HG03196 (cell line): ENCODE measurements at regions not wholly inside any gene's neighbourhood (a gene's known extent, or its start where the extent isn't known, plus 50 kb on each side); places are given as distances from the start of the nearest gene placed in this dataset.

Experiments
- ATAC-seq: cut with Tn5 transposase; IDR thresholded peaks from one replicate; pipeline ENCODE4 v1.9.1; 2021; ENCODE audit not compliant: unreplicated experiment

DNA sequence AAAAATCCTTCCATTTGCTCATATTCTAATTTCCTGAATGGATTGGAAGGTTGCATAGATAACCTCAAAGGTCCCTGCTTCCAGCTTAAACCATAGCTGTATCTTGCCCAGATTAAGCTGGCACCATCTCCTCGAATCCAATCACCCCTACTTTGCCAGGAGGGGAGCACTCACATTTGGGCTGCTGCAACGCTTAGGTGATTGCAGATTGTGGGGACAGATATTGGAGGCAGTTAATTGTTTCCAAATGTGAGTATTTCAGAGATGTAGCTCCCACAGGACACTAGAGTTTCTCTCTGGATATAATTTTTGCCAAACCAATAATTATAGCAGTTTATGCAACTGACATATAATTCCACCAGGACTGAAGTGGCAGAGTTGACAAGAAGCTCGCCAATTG, 53.5 kb upstream of the ACSL1 start:
- no peak for ATAC-seq

- ATAC-seq, result no peak
Observed at GRCh38 chr4:184882276-184882675, 56.5 kb upstream of the ACSL1 start.

GRCh38 chr4:184883024-184883423, 57.3 kb upstream of the ACSL1 start:
- ATAC-seq, result no peak

DNA sequence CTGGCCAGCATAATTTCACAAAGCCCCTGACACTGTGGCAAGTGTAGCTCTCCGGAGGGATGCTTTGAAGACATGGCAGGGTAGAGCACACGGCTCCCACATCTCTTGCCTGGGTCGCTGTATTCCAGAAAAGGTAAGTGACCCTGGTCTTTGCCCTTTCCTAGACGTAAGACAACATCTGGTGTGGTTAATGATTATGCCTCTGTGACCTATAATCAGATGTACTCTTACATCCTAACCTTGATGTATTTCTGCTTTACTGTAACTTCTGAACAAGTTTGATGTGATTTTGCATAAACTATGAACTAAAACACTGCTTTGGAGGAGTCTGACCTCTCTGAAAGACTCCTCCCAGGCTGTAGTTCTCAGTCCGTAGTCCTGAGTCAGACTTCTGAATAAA, 59.1 kb upstream of the ACSL1 start:
- no peak for ATAC-seq

DNA sequence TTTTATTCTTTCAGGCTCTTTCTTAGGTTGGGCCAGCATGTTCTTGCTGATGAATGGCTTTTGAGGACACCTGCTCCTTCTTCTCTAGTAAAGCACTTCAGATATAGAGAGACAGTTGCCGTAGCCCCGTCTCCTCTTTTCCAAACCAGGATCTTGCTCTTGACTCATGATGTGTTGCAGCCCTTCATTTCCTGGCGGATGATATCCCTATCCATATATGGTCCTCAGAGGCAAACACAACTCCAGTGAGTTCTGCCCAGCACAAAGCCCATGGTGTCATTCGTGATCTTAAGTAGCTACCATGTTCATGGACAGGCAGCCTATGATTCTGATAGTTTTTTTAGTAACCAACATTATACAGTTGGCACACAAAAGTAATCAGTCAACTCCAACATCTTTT, 59.8 kb upstream of the ACSL1 start:
- ATAC-seq, result no peak

- ATAC-seq, result no peak
Observed at GRCh38 chr4:184887333-184887732, 61.6 kb upstream of the ACSL1 start.

GRCh38 chr4:184887947-184888346, 62.2 kb upstream of the ACSL1 start:
- no peak for ATAC-seq

DNA sequence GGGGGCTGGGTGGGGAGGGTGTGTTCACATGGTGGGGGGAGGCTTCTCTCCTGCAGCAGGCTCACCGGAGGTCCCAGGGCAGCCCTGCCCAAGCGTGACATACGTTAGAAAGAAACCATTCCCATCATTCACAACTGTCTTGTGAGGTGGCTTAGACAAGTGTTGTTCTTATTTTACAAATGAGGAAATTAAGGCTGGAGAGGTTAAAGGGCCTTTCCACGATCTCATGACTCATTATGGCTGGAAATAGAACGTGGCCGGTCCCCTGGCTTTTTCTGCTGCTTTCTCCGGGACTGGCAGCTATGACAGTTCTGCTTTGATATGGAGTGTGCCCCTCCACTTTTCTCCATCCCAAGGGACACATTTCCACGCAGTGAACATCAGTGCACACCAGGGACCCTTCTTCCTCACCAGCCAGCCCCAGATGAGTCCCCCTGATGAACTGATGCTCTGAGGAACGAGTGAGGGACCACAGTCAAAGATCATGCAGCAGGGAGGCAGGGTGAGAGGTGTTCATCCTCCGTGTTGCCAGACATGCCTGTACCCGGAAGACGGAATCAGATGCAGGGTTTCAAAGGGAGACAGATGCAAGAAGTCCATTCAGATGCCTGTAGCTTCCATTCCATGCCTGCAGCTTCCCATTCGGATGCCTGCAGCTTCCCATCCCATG, 64.0 kb upstream of the ACSL1 start:
- no peak for ATAC-seq

- ATAC-seq, result no peak
Observed at GRCh38 chr4:184890499-184890898, 64.7 kb upstream of the ACSL1 start.

DNA sequence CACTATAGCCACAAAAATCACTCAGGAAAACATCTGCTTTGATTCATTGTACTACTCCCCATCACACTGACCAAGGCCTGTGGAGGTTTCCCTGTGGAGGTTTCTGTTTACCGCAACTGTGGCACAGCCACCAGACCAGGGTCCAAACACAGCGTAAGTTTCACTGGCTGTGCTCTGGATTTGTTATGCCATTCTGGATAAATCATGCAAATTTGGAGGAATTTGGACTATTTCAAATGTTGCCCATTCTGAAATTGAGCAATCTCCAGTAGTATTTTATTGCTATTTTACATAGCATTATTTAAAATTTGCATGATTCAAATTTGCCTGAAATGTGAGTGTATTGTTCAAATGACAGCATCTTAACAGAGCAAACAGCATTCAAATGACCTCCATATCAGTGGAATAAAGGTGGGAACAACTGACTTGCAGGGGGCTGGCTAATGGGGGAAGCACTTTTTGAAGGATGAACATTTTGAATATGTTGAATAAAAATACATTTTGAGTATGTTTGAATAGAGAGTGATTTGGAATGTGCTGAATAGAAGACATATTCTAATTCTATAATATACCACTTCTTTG, 66.1 kb upstream of the ACSL1 start:
- no peak for ATAC-seq

DNA sequence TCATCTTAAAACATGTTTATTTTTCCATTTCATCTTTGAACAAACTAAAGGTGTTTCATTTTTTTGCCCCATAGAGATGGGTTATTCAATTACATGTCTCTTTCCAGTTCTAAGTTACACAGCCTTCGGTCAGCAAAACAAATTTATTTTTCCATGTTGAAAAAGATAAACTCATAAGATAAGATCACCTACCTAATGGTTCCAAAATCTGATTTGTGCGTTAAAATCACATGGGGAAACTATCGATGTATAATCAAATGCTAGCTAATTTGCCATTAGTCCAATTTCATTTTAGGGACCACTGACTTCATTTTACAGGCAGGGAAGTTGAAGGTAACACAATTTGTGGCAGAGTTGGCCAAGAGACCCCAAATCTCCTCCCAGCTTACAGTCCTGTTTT, 67.2 kb upstream of the ACSL1 start:
- ATAC-seq, result no peak

GRCh38 chr4:184893801-184894571, 68.2 kb upstream of the ACSL1 start:
- ATAC-seq, result no peak

DNA sequence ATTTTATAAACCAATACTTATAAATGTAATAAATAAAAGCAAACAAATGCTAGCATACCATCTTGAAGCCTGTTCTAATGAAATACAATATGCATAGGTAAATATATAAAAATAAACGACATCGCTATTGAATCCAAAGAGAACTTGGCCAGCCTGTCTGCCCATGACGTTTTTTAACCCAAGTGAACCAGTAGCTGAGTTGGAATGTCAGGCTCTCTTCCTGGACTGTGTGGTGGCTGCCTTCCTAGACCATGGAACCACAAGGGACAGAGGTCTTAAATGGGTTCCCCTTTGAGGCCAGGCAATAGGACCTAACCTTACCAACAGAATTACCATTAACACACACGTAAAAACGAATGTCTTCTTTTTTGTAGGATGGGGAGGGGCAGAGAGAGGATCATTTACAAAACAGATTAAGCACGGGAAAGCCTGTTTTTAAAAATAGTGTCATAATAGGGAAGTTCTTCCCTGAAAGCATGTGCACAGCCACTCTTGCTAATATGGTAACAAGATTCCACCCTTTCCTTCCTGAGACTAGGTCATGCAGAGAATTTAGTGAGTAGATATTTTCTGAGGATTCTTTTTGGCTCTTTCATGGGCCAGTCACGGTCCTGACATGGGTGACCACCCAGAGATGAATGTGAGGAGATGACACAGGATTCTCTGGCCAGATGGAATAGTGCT, 69.4 kb upstream of the ACSL1 start:
- no peak for ATAC-seq

DNA sequence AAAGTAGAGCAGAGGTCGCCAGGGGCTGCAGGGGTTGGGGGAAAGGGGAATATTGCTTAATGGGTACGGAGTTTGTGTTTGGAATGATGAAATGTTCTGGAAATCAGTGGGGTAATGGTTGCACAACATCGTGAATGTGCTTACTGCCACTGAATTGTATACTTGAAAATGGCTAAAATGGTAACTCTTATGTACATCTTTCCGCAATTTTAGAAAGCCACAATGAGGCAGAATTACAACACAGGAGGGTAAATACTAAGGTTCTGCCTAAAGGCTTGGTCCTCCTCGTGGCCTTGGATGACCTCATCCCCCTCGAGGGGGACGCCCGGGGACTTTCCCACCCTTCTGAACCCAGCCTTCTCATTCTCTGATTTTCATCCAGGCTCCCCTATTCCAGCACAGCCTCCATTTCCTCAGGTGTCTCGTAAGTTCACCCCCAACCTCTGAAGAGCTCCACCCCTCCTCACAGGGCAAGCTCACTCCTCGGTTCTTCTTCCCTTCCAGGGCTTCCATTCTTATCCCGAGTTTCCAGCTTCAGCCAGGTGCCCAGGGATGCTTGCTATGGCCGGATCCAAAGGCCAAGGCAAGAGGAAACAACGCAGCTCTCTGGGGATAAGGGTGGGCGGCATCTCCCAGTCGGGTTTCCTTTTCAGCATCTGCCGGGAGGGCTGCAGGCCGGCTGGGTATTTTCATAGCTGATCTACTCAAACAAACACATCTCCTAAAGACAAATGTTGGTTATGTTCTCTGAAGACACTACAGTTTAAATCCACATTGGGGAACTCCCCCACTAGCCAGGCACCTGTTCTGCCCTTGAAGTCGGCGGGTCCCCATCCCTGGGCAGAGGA, 71.3 kb upstream of the ACSL1 start:
- peak; percentile 52 for ATAC-seq

DNA sequence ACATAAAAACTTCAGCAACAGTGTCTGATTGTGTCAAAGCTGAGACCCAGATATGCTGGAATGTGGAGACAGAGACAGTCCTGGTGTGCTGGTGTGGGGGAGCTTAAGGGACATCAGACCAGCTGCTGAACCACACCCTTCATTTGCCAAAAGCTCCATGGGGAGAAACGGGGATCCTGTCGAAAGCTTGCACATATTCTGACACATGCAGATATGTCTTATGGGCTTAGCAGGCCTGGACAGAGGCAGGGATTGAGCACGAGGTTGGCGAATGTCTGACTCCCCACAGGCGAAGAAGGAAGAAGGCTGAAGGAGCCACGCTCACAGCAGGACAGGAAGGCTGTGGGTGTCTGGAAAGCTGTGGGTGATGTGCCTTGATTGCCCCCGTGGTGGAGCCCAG, 72.1 kb upstream of the ACSL1 start:
- no peak for ATAC-seq

- ATAC-seq, result no peak
Observed at GRCh38 chr4:184898793-184899192, 73.0 kb upstream of the ACSL1 start.

- ATAC-seq, result no peak
Observed at GRCh38 chr4:184899261-184900134, 73.7 kb upstream of the ACSL1 start.

DNA sequence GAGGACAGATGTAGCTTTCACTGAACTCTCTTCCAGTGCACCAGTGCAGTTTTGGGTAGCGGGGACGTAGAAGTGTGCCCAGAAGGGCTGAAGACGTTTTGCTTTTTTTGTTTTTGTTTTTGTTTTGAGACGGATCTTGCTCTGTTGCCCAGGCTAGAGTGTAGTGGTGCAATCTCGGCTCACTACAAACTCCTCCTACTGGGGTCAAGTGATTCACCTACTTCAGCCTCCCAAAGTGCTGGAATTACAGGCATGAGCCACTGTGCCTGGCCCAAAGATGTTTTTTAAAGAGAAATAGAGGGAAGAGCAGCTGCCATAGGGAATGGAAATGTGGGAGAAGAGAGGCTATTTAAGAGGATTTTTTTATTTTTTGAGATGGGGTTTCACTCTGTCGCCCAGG, 74.4 kb upstream of the ACSL1 start:
- ATAC-seq, result no peak

DNA sequence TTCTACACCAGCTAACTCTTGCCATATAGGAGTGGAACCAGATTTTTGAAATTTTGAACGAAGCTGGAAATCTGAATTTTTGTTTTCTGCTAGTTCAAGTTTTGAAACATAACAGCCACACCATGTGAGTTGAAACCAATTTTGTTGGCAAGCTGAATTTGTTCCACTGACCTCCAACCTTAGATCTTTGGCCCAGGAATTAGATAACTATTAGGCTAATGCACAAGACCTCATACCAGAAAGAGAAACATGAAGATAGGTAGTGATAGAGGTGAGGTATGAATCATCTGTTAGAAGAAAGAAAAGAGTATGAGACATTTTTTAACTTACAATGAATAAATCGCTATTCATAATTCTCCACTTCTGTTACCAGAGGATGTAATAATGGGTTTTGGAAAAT, 76.8 kb upstream of the ACSL1 start:
- no peak for ATAC-seq
